22Rv1 (cell line): ENCODE measurements at regions not wholly inside any gene's neighbourhood (a gene's known extent, or its start where the extent isn't known, plus 50 kb on each side); places are given as distances from the start of the nearest gene placed in this dataset.

Source experiments
- ZFX ChIP-seq: fragments of 450-650 bp; IDR thresholded peaks from 2 replicates; pipeline ENCODE4 v1.6.1; 2017; ENCODE audit warnings: antibody characterized with exemption, borderline replicate concordance
- TF ChIP-seq, protein P1 (sequence below): fragments of 450-650 bp; IDR thresholded peaks from 2 replicates; pipeline ENCODE4 v1.5.1; 2017; ENCODE audit warnings: mild to moderate bottlenecking

DNA sequence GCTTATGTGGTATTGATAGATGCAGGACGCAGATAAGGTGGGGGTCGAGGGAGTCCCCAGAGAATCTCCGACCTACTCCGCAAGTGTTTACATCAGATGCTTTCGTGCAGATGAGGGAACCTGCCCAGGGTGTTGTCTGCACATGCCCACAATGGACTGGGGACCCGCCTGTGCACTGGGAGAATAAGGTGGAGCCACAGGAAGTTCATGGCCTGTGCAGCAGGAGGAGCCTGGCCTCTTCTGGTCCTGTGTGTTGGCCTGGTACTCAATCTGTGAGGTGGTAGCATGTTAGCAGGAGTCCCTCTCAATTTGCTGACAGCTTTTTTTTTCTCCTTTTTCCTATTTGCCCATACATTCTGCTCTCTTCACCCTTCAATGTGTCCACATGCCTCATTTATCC is 54.1 kb upstream of the AKR1C1 start:
- TF ChIP-seq, protein P1, sequence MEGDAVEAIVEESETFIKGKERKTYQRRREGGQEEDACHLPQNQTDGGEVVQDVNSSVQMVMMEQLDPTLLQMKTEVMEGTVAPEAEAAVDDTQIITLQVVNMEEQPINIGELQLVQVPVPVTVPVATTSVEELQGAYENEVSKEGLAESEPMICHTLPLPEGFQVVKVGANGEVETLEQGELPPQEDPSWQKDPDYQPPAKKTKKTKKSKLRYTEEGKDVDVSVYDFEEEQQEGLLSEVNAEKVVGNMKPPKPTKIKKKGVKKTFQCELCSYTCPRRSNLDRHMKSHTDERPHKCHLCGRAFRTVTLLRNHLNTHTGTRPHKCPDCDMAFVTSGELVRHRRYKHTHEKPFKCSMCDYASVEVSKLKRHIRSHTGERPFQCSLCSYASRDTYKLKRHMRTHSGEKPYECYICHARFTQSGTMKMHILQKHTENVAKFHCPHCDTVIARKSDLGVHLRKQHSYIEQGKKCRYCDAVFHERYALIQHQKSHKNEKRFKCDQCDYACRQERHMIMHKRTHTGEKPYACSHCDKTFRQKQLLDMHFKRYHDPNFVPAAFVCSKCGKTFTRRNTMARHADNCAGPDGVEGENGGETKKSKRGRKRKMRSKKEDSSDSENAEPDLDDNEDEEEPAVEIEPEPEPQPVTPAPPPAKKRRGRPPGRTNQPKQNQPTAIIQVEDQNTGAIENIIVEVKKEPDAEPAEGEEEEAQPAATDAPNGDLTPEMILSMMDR = no peak
- no peak for TF ChIP-seq ZFX
